PC-3 (cell line): ENCODE measurements at regions not wholly inside any gene's neighbourhood (a gene's known extent, or its start where the extent isn't known, plus 50 kb on each side); places are given as distances from the start of the nearest gene placed in this dataset.

Experiments used
- CTCF ChIP-seq: fragments of 300-600 bp; sonication (generic); conservative IDR thresholded peaks from 2 replicates; pipeline ENCODE4 v1.5.1; 2017; ENCODE audit warnings: antibody characterized with exemption, low read depth, mild to moderate bottlenecking, low read length
- EZH2 ChIP-seq: fragments of 300-600 bp; sonication (generic); IDR thresholded peaks from one replicate; pipeline ENCODE4 v1.6.1; 2017; ENCODE audit warnings: antibody characterized with exemption, mild to moderate bottlenecking, low read length; ENCODE audit not compliant: unreplicated experiment

- TF ChIP-seq CTCF (no peak), EZH2 (no peak)
Observed at GRCh38 chr2:870426-870825, 80.2 kb upstream of the SNTG2 start.
